GM12892 (cell line): ENCODE measurements at regions not wholly inside any gene's neighbourhood (a gene's known extent, or its start where the extent isn't known, plus 50 kb on each side); places are given as distances from the start of the nearest gene placed in this dataset.

Experiments used
- POLR2A ChIP-seq: IDR thresholded peaks from 2 replicates; pipeline ENCODE4 v1.6.1; 2011; ENCODE audit warnings: low read depth, low read length, control low read depth
- POLR2AphosphoS5 ChIP-seq: IDR thresholded peaks from 2 replicates; pipeline ENCODE4 v1.6.1; 2011; ENCODE audit warnings: low read depth, low read length, control low read depth
- TAF1 ChIP-seq: IDR thresholded peaks from 2 replicates; pipeline ENCODE4 v1.6.1; 2011; ENCODE audit warnings: low read depth, mild to moderate bottlenecking, control low read depth, low read length, borderline replicate concordance

GRCh38 chr4:74659576-74660411 is 134.5 kb downstream of the BTC start:
- TF ChIP-seq POLR2A (no peak), TAF1 (no peak), POLR2AphosphoS5 (no peak)
